HepG2 (cell line): ENCODE measurements at regions not wholly inside any gene's neighbourhood (a gene's known extent, or its start where the extent isn't known, plus 50 kb on each side); places are given as distances from the start of the nearest gene placed in this dataset.
"Not testable (repeated sequence)": the region's sequence is repeated elsewhere in the genome, so short reads cannot be mapped to it uniquely, and the experiment has no call there.

Experiments used
- ATAC-seq: fragments of 200-7000 bp; cut with Tn5 transposase; 3 replicates; pipeline ENCODE4 v1.9.1; 2020; ENCODE audit warnings: mild to moderate bottlenecking, moderate library complexity
- BruUV-seq: library from RNA; stranded (reverse); fragments of 400-500 nt; replicated peaks from 2 replicates; lab custom pipeline; 2021; lab: Mats Ljungman, UMichigan
- CTCF ChIA-PET: fragments of 300-600 bp; formaldehyde crosslinking; extraction: SDS; loops from one replicate; lab custom pipeline; 2021; ENCODE audit warnings: low total read pairs, inconsistent platforms, low intra/inter-chr PET ratio; lab: Yijun Ruan, JAX
- POLR2A ChIA-PET: fragments of 350-600 bp; sonication (Branson Sonifier 250); formaldehyde crosslinking; loops from one replicate; lab custom pipeline; 2020; ENCODE audit warnings: antibody characterized with exemption, inconsistent platforms; lab: Yijun Ruan, JAX
- DNase-seq: peaks from one replicate; pipeline ENCODE4 v3.0.0-alpha.2; 2015; ENCODE audit warnings: low spot score
- FAIRE-seq: peaks from 3 replicates; lab custom pipeline; 2011; peaks lifted over from hg19 to GRCh38; lab: Jason Lieb, UNC
- H2AFZ ChIP-seq: one replicate; pipeline ENCODE4 v1.6.1; 2011; ENCODE audit warnings: low read length, inconsistent platforms
- H3K27ac ChIP-seq: fragments of 300-600 bp; 3 replicates; pipeline ENCODE4 v1.8.0; 2011; ENCODE audit warnings: mixed run types, mild to moderate bottlenecking, mixed read lengths, low read length, inconsistent platforms; ENCODE audit not compliant: insufficient read depth; ENCODE audit errors: extremely low read length
- H3K27me3 ChIP-seq, 2 experiments: fragments of 200-600 bp in 1 of 2; 2 replicates in 1 of 2; 3 replicates in 1 of 2; pipeline versions ENCODE4 v1.6.0 to v1.8.0; 2011; ENCODE audit warnings: low read length in 2 of 2, mild to moderate bottlenecking in 2 of 2, moderate library complexity in 2 of 2, inconsistent platforms in 1 of 2; ENCODE audit not compliant: insufficient read depth in 2 of 2, control insufficient read depth in 1 of 2
- H3K36me3 ChIP-seq, 2 experiments: fragments of 200-600 bp in 1 of 2; replicated peaks in 1 of 2; 2 replicates in 1 of 2; 3 replicates in 1 of 2; pipeline versions ENCODE4 v1.5.1 to v1.8.0; 2011; ENCODE audit warnings: low read length in 2 of 2, inconsistent platforms in 1 of 2; ENCODE audit not compliant: insufficient read depth in 2 of 2, control insufficient read depth in 1 of 2
- H3K4me1 ChIP-seq: 2 replicates; pipeline ENCODE4 v1.5.1; 2012; ENCODE audit warnings: low read length, inconsistent platforms; ENCODE audit not compliant: insufficient read depth
- H3K4me2 ChIP-seq: 2 replicates; pipeline ENCODE4 v1.6.0; 2011; ENCODE audit warnings: low read depth, low read length, inconsistent platforms
- H3K4me3 ChIP-seq, 3 experiments: fragments of 200-600 bp in 1 of 3; sonication (generic), shearing (Covaris generic) in 1 of 3; replicated peaks in 1 of 3; 2 replicates each; pipeline ENCODE4 v1.5.1; 2011 to 2016; ENCODE audit warnings: low read length in 3 of 3, inconsistent platforms in 2 of 3, low read depth in 2 of 3, mild to moderate bottlenecking in 2 of 3, control low read depth in 1 of 3, mixed read lengths in 1 of 3; ENCODE audit not compliant: insufficient read depth in 1 of 3
- H3K79me2 ChIP-seq: one replicate; pipeline ENCODE4 v1.6.1; 2011; ENCODE audit warnings: low read length, inconsistent platforms; ENCODE audit not compliant: insufficient read depth
- H3K9ac ChIP-seq: 2 replicates; pipeline ENCODE4 v1.6.0; 2011; ENCODE audit warnings: mild to moderate bottlenecking, low read depth, low read length, inconsistent platforms; ENCODE audit not compliant: insufficient read depth
- H3K9me3 ChIP-seq: 2 replicates; pipeline ENCODE4 v1.5.1; 2012; ENCODE audit warnings: mild to moderate bottlenecking, low read length
- H4K20me1 ChIP-seq: 2 replicates; pipeline ENCODE4 v1.6.0; 2011; ENCODE audit warnings: inconsistent platforms, mild to moderate bottlenecking, low read length, moderate library complexity; ENCODE audit not compliant: insufficient read depth
- WGBS: methylation state at CpG from one replicate; pipeline ENCODE4 v1.1.6; 2017; ENCODE audit warnings: low lambda C conversion rate; 5-methylcytosine and 5-hydroxymethylcytosine counted together
- in situ Hi-C: cut with HindIII; loops from 2 replicates; pipeline ENCODE4 v1.10.0; 2017; ENCODE audit warnings: low pct_unique_long_range_greater_than_20kb; ENCODE audit not compliant: extremely low pct_ligation_motif_present
- intact Hi-C: fragments of 100-400 bp; cut with micrococcal nuclease; formaldehyde crosslinking; loops from one replicate; pipeline ENCODE4 v1.10.0; 2022; ENCODE audit not compliant: unreplicated experiment

- H3K4me2 ChIP-seq, in situ Hi-C loops, CTCF ChIA-PET, H3K27me3 ChIP-seq, BruUV-seq, H3K4me1 ChIP-seq, POLR2A ChIA-PET, H4K20me1 ChIP-seq, H3K79me2 ChIP-seq, intact Hi-C loops, H3K9ac ChIP-seq, H3K36me3 ChIP-seq, H3K27ac ChIP-seq, H3K9me3 ChIP-seq, H2AFZ ChIP-seq, H3K4me3 ChIP-seq, ATAC-seq, DNase-seq, FAIRE-seq: not testable (repeated sequence)
- WGBS: no CpG with 5 or more reads among the region's 2 CpGs
Measured at GRCh38 chr13:111692028-111692427, 371.6 kb downstream of the TEX29 start.

- in situ Hi-C loops, H4K20me1 ChIP-seq, H3K79me2 ChIP-seq, H3K27ac ChIP-seq, H3K9me3 ChIP-seq, CTCF ChIA-PET, DNase-seq, intact Hi-C loops, BruUV-seq, ATAC-seq, H3K36me3 ChIP-seq, H3K4me2 ChIP-seq, H3K4me1 ChIP-seq, POLR2A ChIA-PET, H2AFZ ChIP-seq, H3K27me3 ChIP-seq, FAIRE-seq, H3K4me3 ChIP-seq, H3K9ac ChIP-seq: not testable (repeated sequence)
- no CpG with 5 or more reads among the region's 11 CpGs for WGBS
Measured at GRCh38 chr13:111696121-111696520, 370.8 kb upstream of the SOX1 start.

DNA sequence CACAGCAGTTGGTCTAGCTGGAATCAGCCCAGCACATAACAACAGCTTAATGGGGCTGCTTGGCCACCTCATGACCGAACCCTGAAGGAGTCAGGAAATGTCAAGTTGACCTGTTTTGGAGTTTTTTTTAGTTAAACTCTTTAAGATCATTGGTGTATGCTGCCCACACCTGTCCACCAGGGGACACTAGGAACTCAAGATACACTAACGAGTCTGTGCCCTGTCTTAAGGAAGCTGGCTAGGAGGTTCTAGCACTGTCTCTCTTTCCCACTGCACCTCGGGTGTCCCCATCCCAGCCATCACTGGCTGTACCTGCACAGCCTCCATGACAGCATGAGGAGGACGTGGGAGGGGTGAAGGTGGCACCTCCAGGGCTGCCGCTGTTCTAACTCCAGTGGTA, 364.9 kb upstream of the SOX1 start:
- FAIRE-seq, in situ Hi-C loops, H3K27ac ChIP-seq: not testable (repeated sequence)

More for the DNA sequence above, 364.9 kb upstream of the SOX1 start:
- BruUV-seq, ATAC-seq, H3K9ac ChIP-seq, DNase-seq, POLR2A ChIA-PET, H3K27me3 ChIP-seq, H3K4me3 ChIP-seq, H2AFZ ChIP-seq, H3K79me2 ChIP-seq, intact Hi-C loops, H3K36me3 ChIP-seq, H3K4me1 ChIP-seq, H3K4me2 ChIP-seq, H3K9me3 ChIP-seq, H4K20me1 ChIP-seq, CTCF ChIA-PET: not testable (repeated sequence)
- no CpG with 5 or more reads among the region's 5 CpGs for WGBS
